Spleen (tissue), 7 donors: ENCODE measurements at regions not wholly inside any gene's neighbourhood (a gene's known extent, or its start where the extent isn't known, plus 50 kb on each side); places are given as distances from the start of the nearest gene placed in this dataset.

ENCODE experiments used
- CTCF ChIP-seq, 11 experiments: fragments of 200-600 bp in 7 of 11; fragments of 450-650 bp in 4 of 11; sonication (generic) in 4 of 11; IDR thresholded peaks in 8 of 11; conservative IDR thresholded peaks in 3 of 11; 1 replicate in 7 of 11; 2 replicates in 4 of 11; pipeline versions ENCODE4 v1.4.0 to v1.8.0; 2016 to 2021; ENCODE audit warnings: antibody characterized with exemption in 11 of 11, inconsistent platforms in 4 of 11, mild to moderate bottlenecking in 1 of 11
- POLR2A ChIP-seq, 3 donors: fragments of 450-650 bp; IDR thresholded peaks; one replicate each; pipeline ENCODE4 v1.5.1; 2017; ENCODE audit warnings: antibody characterized with exemption in 3 of 3, mild to moderate bottlenecking in 1 of 3
- POLR2AphosphoS5 ChIP-seq, 3 donors: sonication (generic); formaldehyde crosslinking; IDR thresholded peaks; one replicate each; pipeline ENCODE4 v1.5.1; 2017; ENCODE audit warnings: antibody characterized with exemption in 3 of 3
- donor health status: DM: no; HTN: no; CAD: no; lungs with moderate emphysema.
- donor health status: DM: no; HTN: no; CAD: no.
- donor health status: DM: no; HTN: no; CAD: no.

- TF ChIP-seq CTCF (IDR thresholded peaks at IDR 0.05 in 8 of 11, conservative IDR thresholded peaks at IDR 0.05 in 3 of 11) = no peak
- no peak for TF ChIP-seq POLR2A (IDR thresholded peaks at IDR 0.05)
- no peak for TF ChIP-seq POLR2AphosphoS5 (IDR thresholded peaks at IDR 0.05)
Measured at GRCh38 chr2:47267711-47268086, 91.4 kb upstream of the CALM2 start.
